Left lung (tissue), 4 donors: ENCODE measurements at regions not wholly inside any gene's neighbourhood (a gene's known extent, or its start where the extent isn't known, plus 50 kb on each side); places are given as distances from the start of the nearest gene placed in this dataset.

ENCODE experiments used
- ATAC-seq: fragments of 200-7000 bp; cut with Tn5 transposase; one replicate; pipeline ENCODE4 v1.9.1; 2020; ENCODE audit warnings: moderate library complexity
- DNase-seq, 4 donors: peaks; one replicate each; pipeline ENCODE4 v3.0.0-alpha.2; 2013 to 2020
- H3K27ac ChIP-seq, 2 donors: fragments of 200-600 bp; sonication (generic) in 1 of 2; one replicate each; pipeline versions ENCODE4 v1.5.0 to v1.8.0; 2020 to 2021
- H3K27me3 ChIP-seq, 2 donors: fragments of 200-600 bp; sonication (generic) in 1 of 2; one replicate each; pipeline versions ENCODE4 v1.5.0 to v1.8.0; 2020 to 2021
- H3K36me3 ChIP-seq, 2 donors: fragments of 200-600 bp; sonication (generic) in 1 of 2; one replicate each; pipeline versions ENCODE4 v1.5.0 to v1.8.0; 2020 to 2021
- H3K4me1 ChIP-seq, 2 donors: fragments of 200-600 bp; one replicate each; pipeline ENCODE4 v1.8.0; 2021
- H3K4me3 ChIP-seq, 2 donors: fragments of 200-600 bp; sonication (generic) in 1 of 2; one replicate each; pipeline versions ENCODE4 v1.5.0 to v1.8.0; 2020 to 2021; ENCODE audit warnings: mild to moderate bottlenecking in 1 of 2
- H3K9me3 ChIP-seq, 2 donors: fragments of 200-600 bp; sonication (generic) in 1 of 2; one replicate each; pipeline versions ENCODE4 v1.5.0 to v1.8.0; 2020 to 2021
- CTCF ChIP-seq, 2 donors: fragments of 200-600 bp; sonication (generic) in 1 of 2; IDR thresholded peaks; one replicate each; pipeline versions ENCODE4 v1.5.0 to v1.8.0; 2021; ENCODE audit warnings: antibody characterized with exemption in 2 of 2
- intact Hi-C, 2 donors: fragments of 100-400 bp; cut with DNase I; formaldehyde crosslinking; loops; one replicate each; pipeline versions ENCODE4 v1.11.2 to v1.14.2; 2022
- donor health status: DM: no; HTN: yes; CAD: no.
- donor health status: DM: no; HTN: no; CAD: no.

GRCh38 chr4:125382995-125383394 is 68.2 kb downstream of the FAT4 start:
- ATAC-seq, result no peak
- DNase-seq, result no peak
- H3K9me3 ChIP-seq, result no peaks in the 10 kb centered on the region
- TF ChIP-seq CTCF (IDR thresholded peaks at IDR 0.05), result no peak
- H3K4me1 ChIP-seq, result no peaks in the 10 kb centered on the region
- H3K27me3 ChIP-seq, result no peaks in the 10 kb centered on the region
- no peak overlapping the region for H3K4me3 ChIP-seq
- intact Hi-C loops, result no loop called here
- no peak overlapping the region for H3K27ac ChIP-seq
- H3K36me3 ChIP-seq, result no peaks in the 10 kb centered on the region

- no peak for TF ChIP-seq CTCF (IDR thresholded peaks at IDR 0.05)
- Histone ChIP-seq H3K4me1 (peaks cover 9 to 14% of the 10 kb centered on the region in 2 donors), H3K9me3 (no peaks in the 10 kb centered on the region), H3K27me3 (no peaks in the 10 kb centered on the region), H3K36me3 (no peaks in the 10 kb centered on the region), H3K4me3 (no peak overlapping the region), H3K27ac (no peak overlapping the region)
- ATAC-seq (no peak), DNase-seq (no peak)
- intact Hi-C loops, result no loop called here
These were observed 73.0 kb downstream of the FAT4 start for GRCh38 chr4:125387770-125388169.

- intact Hi-C loops, result no loop called here
- Histone ChIP-seq H3K36me3 (no peaks in the 10 kb centered on the region), H3K27me3 (no peaks in the 10 kb centered on the region), H3K27ac (peak overlapping the region in 1 of 2 donors; percentile 62), H3K9me3 (no peaks in the 10 kb centered on the region), H3K4me3 (no peak overlapping the region), H3K4me1 (peaks cover 9 to 14% of the 10 kb centered on the region in 2 donors)
- DNase-seq, result no peak
- ATAC-seq, result no peak
- TF ChIP-seq CTCF (IDR thresholded peaks at IDR 0.05), result no peak
These were observed 73.9 kb downstream of the FAT4 start for GRCh38 chr4:125388613-125389012.

- TF ChIP-seq CTCF (IDR thresholded peaks at IDR 0.05), result no peak
- Histone ChIP-seq H3K9me3 (no peaks in the 10 kb centered on the region), H3K27ac (peak overlapping the region; percentile 62 to 65), H3K36me3 (no peaks in the 10 kb centered on the region), H3K4me3 (no peak overlapping the region), H3K27me3 (no peaks in the 10 kb centered on the region), H3K4me1 (peaks cover 9 to 14% of the 10 kb centered on the region in 2 donors)
- DNase-seq, result peak in 2 of 4 donors; percentile 59 to 71
- intact Hi-C loops, result no loop called here
- ATAC-seq, result peak; percentile 76
These were observed 75.0 kb downstream of the FAT4 start for GRCh38 chr4:125389713-125390112.

- DNase-seq (peak in 1 of 4 donors; percentile 19), ATAC-seq (peak; percentile 74)
- Histone ChIP-seq H3K27me3 (no peaks in the 10 kb centered on the region), H3K27ac (peak overlapping the region; percentile 62 to 65), H3K4me1 (peaks cover 9 to 14% of the 10 kb centered on the region in 2 donors), H3K36me3 (no peaks in the 10 kb centered on the region), H3K9me3 (no peaks in the 10 kb centered on the region), H3K4me3 (no peak overlapping the region)
- no peak for TF ChIP-seq CTCF (IDR thresholded peaks at IDR 0.05)
- intact Hi-C loops, result no loop called here
These were observed 75.4 kb downstream of the FAT4 start for GRCh38 chr4:125390126-125390525.
